Neuronal stem cell (in vitro differentiated cells): ENCODE measurements at regions not wholly inside any gene's neighbourhood (a gene's known extent, or its start where the extent isn't known, plus 50 kb on each side); places are given as distances from the start of the nearest gene placed in this dataset.

Source experiments
- DNase-seq: peaks from one replicate; pipeline ENCODE4 v3.0.0-alpha.2; 2013; ENCODE audit warnings: low spot score
- H2AFZ ChIP-seq: one replicate; pipeline ENCODE4 v1.6.1; 2013; ENCODE audit warnings: mild to moderate bottlenecking, low read length, inconsistent platforms
- H2AK5ac ChIP-seq: 2 replicates; pipeline ENCODE4 v1.6.1; 2013; ENCODE audit warnings: low read depth, mild to moderate bottlenecking, inconsistent platforms, low read length, moderate library complexity, mixed read lengths
- H2BK120ac ChIP-seq: 2 replicates; pipeline ENCODE4 v1.6.1; 2013; ENCODE audit warnings: low read depth, mild to moderate bottlenecking, inconsistent platforms, low read length, moderate library complexity, mixed read lengths
- H2BK12ac ChIP-seq: one replicate; pipeline ENCODE4 v1.6.1; 2013; ENCODE audit warnings: low read length, inconsistent platforms
- H2BK15ac ChIP-seq: 2 replicates; pipeline ENCODE4 v1.6.1; 2013; ENCODE audit warnings: mild to moderate bottlenecking, low read length, inconsistent platforms, mixed read lengths
- H2BK5ac ChIP-seq: one replicate; pipeline ENCODE4 v1.6.1; 2013; ENCODE audit warnings: inconsistent platforms, mild to moderate bottlenecking, low read length, moderate library complexity
- H3K14ac ChIP-seq: one replicate; pipeline ENCODE4 v1.6.1; 2013; ENCODE audit warnings: low read length, inconsistent platforms
- H3K18ac ChIP-seq: 2 replicates; pipeline ENCODE4 v1.6.1; 2013; ENCODE audit warnings: low read length, inconsistent platforms
- H3K23ac ChIP-seq: 2 replicates; pipeline ENCODE4 v1.6.1; 2013; ENCODE audit warnings: low read depth, mild to moderate bottlenecking, mixed read lengths, low read length, inconsistent platforms; ENCODE audit not compliant: poor library complexity
- H3K27ac ChIP-seq: replicated peaks from 3 replicates; pipeline ENCODE4 v1.5.1; 2013; ENCODE audit warnings: low read length, inconsistent platforms
- H3K27me3 ChIP-seq, 3 experiments: 2 replicates each; pipeline ENCODE4 v1.6.1; 2013; ENCODE audit warnings: low read length in 3 of 3, mild to moderate bottlenecking in 2 of 3, inconsistent platforms in 1 of 3, low read depth in 1 of 3, mixed read lengths in 1 of 3, moderate library complexity in 1 of 3; ENCODE audit not compliant: control insufficient read depth in 3 of 3, insufficient read depth in 3 of 3
- H3K36me3 ChIP-seq, 2 donors: replicated peaks in 1 of 2; 2 replicates each; pipeline ENCODE4 v1.6.1; 2013; ENCODE audit warnings: low read length in 2 of 2; ENCODE audit not compliant: control insufficient read depth in 2 of 2, insufficient read depth in 2 of 2
- H3K4ac ChIP-seq: 2 replicates; pipeline ENCODE4 v1.6.1; 2013; ENCODE audit warnings: inconsistent platforms, mild to moderate bottlenecking, low read length, moderate library complexity
- H3K4me1 ChIP-seq, 2 donors: 1 replicate in 1 of 2; 2 replicates in 1 of 2; pipeline ENCODE4 v1.6.1; 2013; ENCODE audit warnings: low read length in 2 of 2, low read depth in 1 of 2; ENCODE audit not compliant: control insufficient read depth in 2 of 2, insufficient read depth in 1 of 2
- H3K4me2 ChIP-seq: one replicate; pipeline ENCODE4 v1.6.1; 2013; ENCODE audit warnings: mild to moderate bottlenecking, low read length, inconsistent platforms; ENCODE audit not compliant: insufficient read depth, poor library complexity, severe bottlenecking
- H3K4me3 ChIP-seq, 2 donors: 2 replicates each; pipeline ENCODE4 v1.5.1; 2013; ENCODE audit warnings: low read length in 2 of 2, mild to moderate bottlenecking in 2 of 2, inconsistent platforms in 1 of 2, moderate library complexity in 1 of 2
- H3K79me1 ChIP-seq: one replicate; pipeline ENCODE4 v1.6.1; 2013; ENCODE audit warnings: low read depth, mild to moderate bottlenecking, inconsistent platforms, low read length, moderate library complexity
- H3K9ac ChIP-seq: one replicate; pipeline ENCODE4 v1.6.1; 2013; ENCODE audit warnings: mild to moderate bottlenecking, low read depth, low read length, inconsistent platforms; ENCODE audit not compliant: poor library complexity
- H3K9me3 ChIP-seq, 2 donors: replicated peaks in 1 of 2; 2 replicates each; pipeline versions ENCODE3 to v1.6.1; 2013; ENCODE audit warnings: low read length in 2 of 2, mild to moderate bottlenecking in 2 of 2, inconsistent platforms in 1 of 2, low read depth in 1 of 2, mixed read lengths in 1 of 2, moderate library complexity in 1 of 2; ENCODE audit not compliant: control insufficient read depth in 2 of 2, insufficient read depth in 1 of 2
- H4K8ac ChIP-seq: one replicate; pipeline ENCODE4 v1.6.1; 2013; ENCODE audit warnings: low read depth, mild to moderate bottlenecking, inconsistent platforms, low read length, moderate library complexity
- H4K91ac ChIP-seq: one replicate; pipeline ENCODE4 v1.6.1; 2013; ENCODE audit warnings: low read length, low read depth, mild to moderate bottlenecking, inconsistent platforms; ENCODE audit not compliant: poor library complexity
- whole genome bisulfite sequencing, 2 donors: extraction: QIAGEN DNeasy Blood & Tissue Kit; methylation state at CpG; one replicate each; pipeline ENCODE4 v1.1.7; 2013; ENCODE audit warnings: missing lambda C conversion rate in 2 of 2, mixed read lengths in 1 of 2; ENCODE audit not compliant: insufficient read length in 2 of 2, insufficient replicate concordance in 1 of 2; ENCODE audit errors: extremely low coverage in 2 of 2; 5-methylcytosine and 5-hydroxymethylcytosine counted together

GRCh38 chr5:2902186-2902585, 150.7 kb upstream of the IRX2 start:
- WGBS, 2 donors: no CpG with 5 or more reads among the region's 5 CpGs
- Histone ChIP-seq H3K4ac (no peak overlapping the region), H3K36me3 (no peaks in the 10 kb centered on the region), H3K18ac (no peak overlapping the region), H3K14ac (no peak overlapping the region), H2BK5ac (no peak overlapping the region), H3K9ac (no peak overlapping the region), H3K27ac (no peak overlapping the region), H2AFZ (peak overlapping the region; percentile 87), H2BK12ac (no peak overlapping the region), H3K79me1 (peaks cover 1% of the 10 kb centered on the region), H4K8ac (no peak overlapping the region), H2BK120ac (no peak overlapping the region), H3K4me2 (no peak overlapping the region), H3K4me1 (peaks cover 3% of the 10 kb centered on the region in 2 donors), H4K91ac (no peak overlapping the region), H3K23ac (no peak overlapping the region), H2BK15ac (no peak overlapping the region), H3K9me3 (no peaks in the 10 kb centered on the region), H3K4me3 (no peak overlapping the region), H2AK5ac (no peak overlapping the region), H3K27me3 (no peaks in the 10 kb centered on the region)
- DNase-seq: no peak

GRCh38 chr5:2901511-2901910, 150.0 kb upstream of the IRX2 start:
- Histone ChIP-seq H3K14ac (no peak overlapping the region), H3K4ac (no peak overlapping the region), H3K18ac (no peak overlapping the region), H3K36me3 (no peaks in the 10 kb centered on the region), H3K4me2 (no peak overlapping the region), H3K23ac (no peak overlapping the region), H3K79me1 (no peaks in the 10 kb centered on the region), H3K9ac (no peak overlapping the region), H2BK5ac (no peak overlapping the region), H2BK12ac (no peak overlapping the region), H4K91ac (no peak overlapping the region), H2AK5ac (no peak overlapping the region), H3K27me3 (no peaks in the 10 kb centered on the region), H3K9me3 (no peaks in the 10 kb centered on the region), H3K4me1 (peaks cover 3% of the 10 kb centered on the region in 2 donors), H3K27ac (no peak overlapping the region), H2BK120ac (no peak overlapping the region), H2AFZ (peak overlapping the region; percentile 87), H4K8ac (no peak overlapping the region), H2BK15ac (no peak overlapping the region), H3K4me3 (no peak overlapping the region)
- no CpG with 5 or more reads among the region's 10 CpGs for WGBS, 2 donors
- no peak for DNase-seq

GRCh38 chr5:2901096-2901495, 149.6 kb upstream of the IRX2 start:
- DNase-seq: no peak
- no peaks in the 10 kb centered on the region for H3K79me1 ChIP-seq
- H3K23ac ChIP-seq: no peak overlapping the region
- H2BK5ac ChIP-seq: no peak overlapping the region
- no CpG with 5 or more reads among the region's 6 CpGs for WGBS, 2 donors
- H3K9me3 ChIP-seq: no peaks in the 10 kb centered on the region
- H2BK15ac ChIP-seq: no peak overlapping the region
- H3K27ac ChIP-seq: no peak overlapping the region
- no peak overlapping the region for H3K18ac ChIP-seq
- no peak overlapping the region for H3K4ac ChIP-seq
- H3K4me3 ChIP-seq: no peak overlapping the region
- peaks cover 3% of the 10 kb centered on the region in 2 donors for H3K4me1 ChIP-seq
- H3K4me2 ChIP-seq: no peak overlapping the region
- H2AFZ ChIP-seq: no peak overlapping the region
- H3K27me3 ChIP-seq: no peaks in the 10 kb centered on the region
- H2BK120ac ChIP-seq: no peak overlapping the region
- H2AK5ac ChIP-seq: no peak overlapping the region
- H4K91ac ChIP-seq: no peak overlapping the region
- H4K8ac ChIP-seq: no peak overlapping the region
- no peaks in the 10 kb centered on the region for H3K36me3 ChIP-seq
- H3K14ac ChIP-seq: no peak overlapping the region
- H2BK12ac ChIP-seq: no peak overlapping the region
- no peak overlapping the region for H3K9ac ChIP-seq

GRCh38 chr5:2900360-2900759, 148.9 kb upstream of the IRX2 start:
- no peak for DNase-seq
- H3K4me3 ChIP-seq: no peak overlapping the region

More at GRCh38 chr5:2900360-2900759, 148.9 kb upstream of the IRX2 start:
- no peak overlapping the region for H3K23ac ChIP-seq
- no peak overlapping the region for H3K4me2 ChIP-seq
- H3K9me3 ChIP-seq: no peaks in the 10 kb centered on the region
- no peak overlapping the region for H3K27ac ChIP-seq
- no peaks in the 10 kb centered on the region for H3K27me3 ChIP-seq
- no peak overlapping the region for H2BK120ac ChIP-seq
- peaks cover 3% of the 10 kb centered on the region in 2 donors for H3K4me1 ChIP-seq
- no peak overlapping the region for H3K18ac ChIP-seq
- H2BK5ac ChIP-seq: no peak overlapping the region
- H3K9ac ChIP-seq: no peak overlapping the region
- no peak overlapping the region for H3K14ac ChIP-seq
- H3K4ac ChIP-seq: no peak overlapping the region
- no peaks in the 10 kb centered on the region for H3K79me1 ChIP-seq
- H3K36me3 ChIP-seq: no peaks in the 10 kb centered on the region
- H2AFZ ChIP-seq: no peak overlapping the region
- H2BK12ac ChIP-seq: no peak overlapping the region
- no peak overlapping the region for H4K8ac ChIP-seq
- no peak overlapping the region for H4K91ac ChIP-seq
- no peak overlapping the region for H2AK5ac ChIP-seq
- no peak overlapping the region for H2BK15ac ChIP-seq
